Loucy (cell line): ENCODE measurements at regions not wholly inside any gene's neighbourhood (a gene's known extent, or its start where the extent isn't known, plus 50 kb on each side); places are given as distances from the start of the nearest gene placed in this dataset.

Experiments used
- CTCF ChIP-seq: fragments of 200-600 bp; sonication (generic); conservative IDR thresholded peaks from 2 replicates; pipeline ENCODE4 v1.5.1; 2014; ENCODE audit warnings: mild to moderate bottlenecking, antibody characterized with exemption, low read length
- EZH2phosphoT487 ChIP-seq: fragments of 200-600 bp; IDR thresholded peaks from 2 replicates; pipeline ENCODE4 v1.6.1; 2018; ENCODE audit warnings: antibody characterized with exemption, mild to moderate bottlenecking, moderate library complexity, borderline replicate concordance

GRCh38 chr2:145975406-145975805, 1455.5 kb upstream of the ZEB2 start:
- TF ChIP-seq CTCF (no peak), EZH2phosphoT487 (no peak)
